ENCODE measurements at regions not wholly inside any gene's neighbourhood (a gene's known extent, or its start where the extent isn't known, plus 50 kb on each side); places are given as distances from the start of the nearest gene placed in this dataset.

DNA sequence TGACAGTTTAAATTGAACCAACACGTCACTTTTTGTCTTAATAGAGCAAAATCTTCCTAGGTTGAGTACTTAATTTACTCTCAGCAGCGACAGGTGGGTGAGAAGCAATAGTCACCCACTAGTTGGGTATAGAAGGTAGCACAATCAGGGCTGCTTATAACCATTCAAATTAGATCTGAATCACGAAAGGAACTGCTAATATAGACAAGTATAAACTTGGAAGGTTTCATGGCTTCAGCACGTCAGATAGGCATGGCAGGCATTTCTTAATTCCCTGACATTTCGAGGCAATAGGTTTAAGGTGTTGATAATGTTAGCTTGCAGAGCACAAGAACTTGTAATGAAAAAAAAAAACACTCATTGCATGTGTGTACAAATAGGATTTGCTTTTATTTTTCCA is 853.4 kb downstream of the PCDH7 start:
- DNase-seq: no peak

DNA sequence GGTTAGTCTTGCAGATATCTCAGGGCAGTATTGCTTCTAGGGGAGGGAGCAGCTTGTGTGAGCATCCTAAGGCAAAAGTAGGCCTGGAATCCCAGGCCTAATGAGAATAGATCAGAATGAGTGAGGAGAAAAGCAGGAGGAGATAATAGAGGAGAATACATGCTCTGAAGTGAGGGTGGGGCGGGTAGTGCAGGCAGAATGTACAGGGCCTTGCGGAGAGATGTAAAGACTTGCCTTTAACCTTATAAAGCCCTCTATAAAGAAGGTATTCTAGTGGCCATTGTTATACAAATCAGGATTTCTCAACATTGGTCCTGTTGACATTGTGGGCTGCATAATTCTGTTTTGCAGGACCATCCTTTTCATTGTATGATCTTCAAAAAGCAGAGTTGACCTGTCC is 855.3 kb downstream of the PCDH7 start:
- no peak for DNase-seq

GRCh38 chr4:31580843-31581242 is 860.7 kb downstream of the PCDH7 start:
- no peak for DNase-seq

- no peak for DNase-seq
These were observed 865.3 kb downstream of the PCDH7 start for GRCh38 chr4:31585503-31585902.

DNA sequence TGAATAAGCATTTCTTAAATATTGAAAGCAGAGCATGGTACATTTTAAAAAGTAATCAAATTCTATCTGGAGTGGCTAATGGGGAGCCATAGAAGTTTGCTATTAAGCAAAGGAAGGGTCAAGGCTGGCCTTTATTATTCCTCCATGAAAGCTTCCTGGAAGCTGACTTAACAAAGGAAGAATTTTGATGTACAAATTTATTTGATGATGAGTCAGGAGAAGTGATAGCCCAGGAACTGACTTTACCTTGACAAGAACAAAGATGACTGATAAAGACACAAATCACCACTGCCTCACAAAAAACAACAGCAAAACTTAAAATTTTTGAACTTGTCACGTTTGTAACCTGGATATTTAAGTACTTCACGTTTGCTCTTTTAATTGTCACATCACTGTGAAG is 872.1 kb downstream of the PCDH7 start:
- DNase-seq: no peak

- DNase-seq: no peak
These were observed 875.3 kb downstream of the PCDH7 start for GRCh38 chr4:31595496-31595895.

GRCh38 chr4:31598639-31599038 is 878.5 kb downstream of the PCDH7 start:
- DNase-seq: no peak

GRCh38 chr4:31601793-31602192 is 881.6 kb downstream of the PCDH7 start:
- no peak for DNase-seq

- DNase-seq: no peak
These were observed 893.9 kb downstream of the PCDH7 start for GRCh38 chr4:31613946-31614623.

DNA sequence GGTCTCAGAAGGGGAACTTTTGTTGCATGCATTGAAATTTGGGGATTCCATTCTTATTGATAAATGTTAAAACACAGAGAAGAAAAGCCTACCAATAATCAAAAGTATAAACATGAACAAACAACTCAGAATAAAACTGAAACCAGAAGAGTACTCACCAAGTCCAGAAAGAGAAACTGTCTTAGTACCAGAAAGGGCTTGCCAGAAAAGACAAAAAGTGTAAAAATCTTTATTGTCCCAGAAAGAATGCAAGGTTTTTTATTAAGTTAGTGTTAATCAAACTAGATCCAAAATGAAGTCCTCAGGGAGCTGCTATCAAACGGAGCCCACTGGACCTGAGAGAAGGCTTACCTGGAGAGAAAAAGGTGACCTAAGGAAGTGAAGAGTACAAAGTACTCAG is 897.5 kb downstream of the PCDH7 start:
- no peak for DNase-seq

GRCh38 chr4:31620476-31620875 is 900.3 kb downstream of the PCDH7 start:
- DNase-seq: no peak

DNA sequence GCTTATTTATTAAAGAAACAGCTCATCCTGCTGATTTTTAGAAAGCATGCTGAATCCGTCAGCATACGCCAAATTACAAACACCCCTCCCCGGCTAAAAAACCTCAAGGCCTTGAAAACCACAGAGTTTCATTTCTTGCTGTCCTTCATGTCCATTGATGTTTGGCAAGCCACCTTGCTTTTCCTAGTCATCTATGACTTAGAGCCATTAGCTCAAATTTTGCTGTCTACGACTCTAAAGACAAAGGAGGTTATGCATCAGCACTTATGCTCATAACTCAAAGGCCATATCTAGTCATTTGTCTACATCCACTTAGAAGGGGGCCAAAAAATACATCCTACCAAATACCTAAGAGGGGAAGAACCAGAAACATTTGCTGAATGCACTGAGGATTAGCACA is 925.1 kb downstream of the PCDH7 start:
- no peak for DNase-seq

GRCh38 chr4:31647786-31648185 is 927.6 kb downstream of the PCDH7 start:
- no peak for DNase-seq

DNA sequence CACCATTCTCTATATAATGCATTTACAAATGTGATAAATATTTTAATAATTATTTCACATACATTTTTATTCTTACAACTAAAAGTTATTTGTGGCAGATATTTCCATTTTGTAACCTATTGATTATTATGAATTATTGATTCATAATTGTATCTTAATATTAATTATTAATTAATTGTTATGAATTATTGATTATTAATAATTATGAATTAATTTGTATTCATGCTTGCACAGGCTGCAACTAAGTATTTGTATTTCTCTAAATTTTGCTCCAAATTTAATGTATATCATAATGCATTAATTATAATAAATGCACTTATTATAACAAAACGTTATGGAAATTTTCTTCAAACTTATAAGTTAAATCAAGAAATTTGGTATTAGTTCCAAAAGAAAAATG is 929.7 kb downstream of the PCDH7 start:
- DNase-seq: no peak

DNA sequence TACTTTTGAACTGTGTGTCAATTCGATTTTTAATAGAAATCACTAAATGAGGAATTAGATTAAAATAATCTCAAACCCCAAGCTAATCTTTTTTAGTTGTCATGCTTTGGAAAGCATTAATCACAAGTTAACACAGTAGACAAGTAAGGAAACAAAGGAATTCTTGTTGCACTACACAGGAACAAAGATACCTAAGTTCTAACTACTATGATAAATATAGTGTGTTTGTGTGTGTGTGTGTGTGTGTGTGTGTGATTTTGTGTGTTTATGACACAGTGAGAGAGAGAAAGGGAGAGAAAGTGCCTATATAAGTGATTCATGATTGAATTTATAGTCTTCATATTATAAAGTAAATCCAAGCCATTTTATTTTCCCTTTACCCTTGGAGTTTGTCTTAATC is 931.4 kb downstream of the PCDH7 start:
- DNase-seq: no peak

DNA sequence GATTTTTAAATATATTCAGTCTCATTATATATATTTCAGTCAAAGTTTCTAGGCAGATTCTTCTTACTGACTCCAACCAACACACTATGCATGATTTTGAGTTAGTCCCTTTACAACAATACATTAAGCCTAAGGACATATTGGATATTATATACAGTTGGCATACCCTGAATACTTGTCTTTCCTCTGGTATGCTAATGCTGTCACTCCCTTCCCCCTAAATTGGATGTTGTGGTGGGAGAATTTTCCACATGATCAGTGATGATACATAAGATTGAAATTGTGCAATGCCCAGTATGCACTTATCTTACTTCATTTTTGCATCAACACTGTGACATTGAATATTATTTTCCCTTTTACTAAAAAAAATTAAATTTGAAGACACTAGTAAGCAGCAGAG is 935.2 kb downstream of the PCDH7 start:
- DNase-seq: no peak

DNA sequence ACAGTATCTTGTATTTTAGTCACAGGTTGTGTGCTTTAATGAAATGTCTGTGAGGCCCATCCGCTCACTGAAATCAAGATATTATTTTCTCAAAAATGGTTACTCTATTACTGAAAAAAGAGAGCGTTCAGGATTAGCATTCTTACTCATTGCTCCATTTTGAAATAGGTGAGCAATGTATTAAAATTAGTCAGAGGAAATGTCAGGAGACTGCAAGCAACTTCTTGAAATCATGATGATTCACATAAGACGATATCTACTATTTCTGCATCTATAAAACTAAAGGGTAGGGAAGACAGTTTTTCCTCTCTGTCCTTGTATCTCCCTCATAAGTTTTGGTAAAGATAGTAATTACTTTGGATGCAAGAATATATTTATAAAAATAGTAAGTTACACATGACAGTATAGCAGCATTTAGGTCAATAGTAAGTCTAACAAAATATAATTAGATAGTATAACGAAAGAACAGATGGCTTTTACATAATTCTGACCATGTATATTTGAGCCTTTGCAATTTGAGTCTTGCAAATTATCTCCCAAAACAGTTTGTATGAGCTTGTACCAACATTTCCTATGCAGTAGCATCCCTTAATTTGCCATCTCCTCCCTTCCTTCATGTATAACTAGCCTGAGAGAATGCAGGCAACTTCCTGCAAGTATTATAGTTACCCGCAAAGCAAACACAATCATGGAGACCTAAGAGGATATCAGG is 937.8 kb downstream of the PCDH7 start:
- DNase-seq: no peak

- DNase-seq: no peak
These were observed 940.7 kb downstream of the PCDH7 start for GRCh38 chr4:31660916-31661315.

DNA sequence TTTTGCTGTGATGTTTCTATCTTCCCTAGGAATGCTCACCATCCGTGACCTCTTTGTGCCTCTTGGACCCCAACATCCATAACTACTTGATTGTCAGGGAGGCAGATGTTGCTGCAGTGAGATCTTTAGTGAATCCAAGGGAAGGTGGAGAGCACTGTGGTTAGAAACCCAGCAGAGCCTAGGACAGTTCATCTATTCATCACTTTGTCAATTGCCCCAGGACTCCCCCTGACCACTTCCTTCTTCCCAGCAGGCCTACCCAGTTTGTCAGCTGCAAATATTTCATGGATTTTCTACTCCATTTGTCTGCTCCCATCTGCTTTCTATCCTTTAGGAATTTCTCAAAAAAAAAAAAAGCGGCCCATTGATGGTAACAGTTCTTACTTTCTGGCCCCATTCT is 942.8 kb downstream of the PCDH7 start:
- no peak for DNase-seq

- no peak for DNase-seq
These were observed 947.5 kb downstream of the PCDH7 start for GRCh38 chr4:31667686-31668085.

GRCh38 chr4:31674313-31674947 is 954.3 kb downstream of the PCDH7 start:
- no peak for DNase-seq

GRCh38 chr4:31678356-31678755 is 958.2 kb downstream of the PCDH7 start:
- DNase-seq: no peak

DNA sequence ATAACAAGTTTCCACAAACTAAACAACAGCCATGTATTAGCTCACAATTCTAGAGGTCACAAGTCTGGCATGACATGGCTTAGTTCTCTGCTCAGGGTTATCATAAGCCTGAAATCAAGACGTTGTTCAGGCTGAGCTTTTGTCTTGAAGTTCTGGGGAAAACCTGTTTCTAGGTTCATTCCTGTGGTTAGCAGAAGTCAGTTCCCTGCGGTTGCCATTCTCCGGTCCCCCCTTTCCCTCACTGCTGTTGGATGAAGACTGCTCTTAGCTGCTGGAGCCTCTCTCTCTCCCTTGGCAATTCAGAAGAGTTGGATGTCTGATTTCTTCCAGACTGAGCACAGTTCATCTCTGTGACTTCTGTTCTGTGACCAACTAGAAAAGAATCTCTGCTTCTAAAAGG is 962.6 kb downstream of the PCDH7 start:
- DNase-seq: no peak

GRCh38 chr4:31687717-31688342 is 967.7 kb downstream of the PCDH7 start:
- no peak for DNase-seq
